ENCODE measurements at regions not wholly inside any gene's neighbourhood (a gene's known extent, or its start where the extent isn't known, plus 50 kb on each side); places are given as distances from the start of the nearest gene placed in this dataset.

DNA sequence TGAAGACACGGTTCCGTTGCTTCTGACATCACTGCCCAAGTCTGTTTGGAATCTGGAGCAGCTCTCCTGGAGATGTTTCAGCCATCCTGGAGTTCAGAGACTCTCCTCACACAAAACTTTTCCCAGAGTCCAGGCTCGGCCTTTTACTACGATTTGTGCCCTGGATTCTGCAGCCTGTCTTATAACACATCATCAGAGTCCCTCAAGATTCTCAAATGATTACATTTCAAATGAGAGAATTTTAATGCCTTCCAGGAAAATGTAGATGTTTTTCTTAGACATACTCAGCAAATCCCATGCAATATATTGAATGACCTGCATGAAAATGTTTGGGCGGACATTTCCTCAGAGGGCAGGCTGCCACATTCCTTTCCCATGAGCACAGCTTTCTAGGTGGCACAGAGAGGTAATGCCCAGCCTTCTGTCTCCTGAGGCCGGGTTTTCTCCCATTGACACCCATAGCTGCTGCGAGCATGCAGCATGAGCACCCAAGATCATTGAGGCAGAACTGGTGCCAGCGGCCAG is 129.1 kb downstream of the SNX19 start:
- Mint-ChIP-seq H3K27ac (no peak overlapping the region), H3K9me3 (ENCODE audit: insufficient read depth) (peaks cover 10% of the 10 kb centered on the region), H3K4me3 (no peak overlapping the region), H3K4me1 (no peaks in the 10 kb centered on the region), H3K27me3 (peaks cover 21% of the 10 kb centered on the region)
- intact Hi-C loops (cut with micrococcal nuclease), result no loop called here
- ChIA-PET POLR2A (no interaction called here), CTCF (no interaction called here)
- no peaks in the 10 kb centered on the region for H3K36me3 ChIP-seq (replicated peaks in 1 of 2; ENCODE audit: control extremely low read depth in 1 of 2, control insufficient read depth in 1 of 2, extremely low read depth in 1 of 2, insufficient read depth in 2 of 2, low read length in 1 of 2)
- WGBS (ENCODE audit: insufficient coverage), result 94% methylated on average over 5 of the region's 8 CpGs
- no peaks in the 10 kb centered on the region for H4K20me1 ChIP-seq (ENCODE audit: control insufficient read depth, insufficient read depth, low read length, poor library complexity, severe bottlenecking)
- no peaks in the 10 kb centered on the region for H3K4me1 ChIP-seq (ENCODE audit: control insufficient read depth in 2 of 2, insufficient read depth in 2 of 2, low read length in 2 of 2)
- no peaks in the 10 kb centered on the region for H3K79me2 ChIP-seq (ENCODE audit: control insufficient read depth, insufficient read depth, low read length)
- H3K27ac ChIP-seq (ENCODE audit: low read length in 2 of 2), result no peak overlapping the region
- DNase-seq, result no peak
- no peak overlapping the region for H3K4me3 ChIP-seq (ENCODE audit: control extremely low read depth in 1 of 5, extremely low read depth in 1 of 5, insufficient read depth in 1 of 5, low read depth in 2 of 5, low read length in 4 of 5)
- no peak for TF ChIP-seq EZH2 (IDR thresholded peaks at IDR 0.05; ENCODE audit: borderline replicate concordance, insufficient read depth, low read depth, low read length, poor library complexity, severe bottlenecking)
- TF ChIP-seq, protein P1, sequence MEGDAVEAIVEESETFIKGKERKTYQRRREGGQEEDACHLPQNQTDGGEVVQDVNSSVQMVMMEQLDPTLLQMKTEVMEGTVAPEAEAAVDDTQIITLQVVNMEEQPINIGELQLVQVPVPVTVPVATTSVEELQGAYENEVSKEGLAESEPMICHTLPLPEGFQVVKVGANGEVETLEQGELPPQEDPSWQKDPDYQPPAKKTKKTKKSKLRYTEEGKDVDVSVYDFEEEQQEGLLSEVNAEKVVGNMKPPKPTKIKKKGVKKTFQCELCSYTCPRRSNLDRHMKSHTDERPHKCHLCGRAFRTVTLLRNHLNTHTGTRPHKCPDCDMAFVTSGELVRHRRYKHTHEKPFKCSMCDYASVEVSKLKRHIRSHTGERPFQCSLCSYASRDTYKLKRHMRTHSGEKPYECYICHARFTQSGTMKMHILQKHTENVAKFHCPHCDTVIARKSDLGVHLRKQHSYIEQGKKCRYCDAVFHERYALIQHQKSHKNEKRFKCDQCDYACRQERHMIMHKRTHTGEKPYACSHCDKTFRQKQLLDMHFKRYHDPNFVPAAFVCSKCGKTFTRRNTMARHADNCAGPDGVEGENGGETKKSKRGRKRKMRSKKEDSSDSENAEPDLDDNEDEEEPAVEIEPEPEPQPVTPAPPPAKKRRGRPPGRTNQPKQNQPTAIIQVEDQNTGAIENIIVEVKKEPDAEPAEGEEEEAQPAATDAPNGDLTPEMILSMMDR (IDR thresholded peaks at IDR 0.05), result no peak
- no peak overlapping the region for H3K4me2 ChIP-seq (replicated peaks; ENCODE audit: low read depth, low read length, poor library complexity, severe bottlenecking)
- H2AFZ ChIP-seq (ENCODE audit: insufficient read depth, low read depth, low read length, poor library complexity, severe bottlenecking), result no peak overlapping the region
- peaks cover 0 to 6% (median 0%) of the 10 kb centered on the region in 4 experiments for H3K27me3 ChIP-seq (replicated peaks in 1 of 4; ENCODE audit: control extremely low read depth in 1 of 4, control insufficient read depth in 3 of 4, insufficient read depth in 4 of 4, low read length in 3 of 4)
- H3K9me3 ChIP-seq (ENCODE audit: control extremely low read depth in 1 of 3, control insufficient read depth in 2 of 3, insufficient read depth in 1 of 3, low read length in 2 of 3), result peaks cover 2 to 34% (median 6%) of the 10 kb centered on the region in 3 donors
- no peak overlapping the region for H3K9ac ChIP-seq (ENCODE audit: low read length)
- ATAC-seq (ENCODE audit: low read depth), result no peak

DNA sequence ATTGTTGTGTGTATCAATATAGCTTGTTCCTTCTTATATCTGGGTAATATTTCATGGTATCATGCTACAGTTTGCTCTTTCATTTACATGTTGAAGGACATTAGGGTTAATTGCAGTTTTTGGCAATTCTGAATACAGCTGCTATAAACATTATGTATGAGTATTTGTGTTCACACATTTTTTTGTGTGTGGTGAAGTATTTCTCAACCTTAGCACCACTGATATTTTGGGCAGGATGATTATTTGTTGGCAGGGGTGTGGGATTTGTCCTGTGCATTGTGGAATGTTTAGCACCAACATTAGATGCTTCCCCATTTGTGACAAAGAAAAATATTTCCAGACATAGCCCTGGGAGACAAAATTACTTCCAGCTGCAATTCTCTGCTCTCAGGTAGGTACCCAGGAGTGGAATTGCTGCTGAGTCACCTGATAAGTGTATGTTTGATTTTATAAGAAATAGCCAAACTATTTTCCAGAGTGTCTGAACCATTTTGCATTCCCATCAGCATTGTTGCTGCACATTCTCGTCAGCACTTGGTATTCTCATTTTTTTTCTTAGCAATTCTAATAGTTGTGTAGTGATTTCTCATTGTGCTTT is 128.2 kb downstream of the SNX19 start:
- H3K27me3 ChIP-seq (replicated peaks in 1 of 4; ENCODE audit: control extremely low read depth in 1 of 4, control insufficient read depth in 3 of 4, insufficient read depth in 4 of 4, low read length in 3 of 4), result peaks cover 0 to 6% (median 0%) of the 10 kb centered on the region in 4 experiments
- intact Hi-C loops (cut with micrococcal nuclease), result no loop called here
- no peaks in the 10 kb centered on the region for H4K20me1 ChIP-seq (ENCODE audit: control insufficient read depth, insufficient read depth, low read length, poor library complexity, severe bottlenecking)
- H3K4me3 ChIP-seq (ENCODE audit: control extremely low read depth in 1 of 5, extremely low read depth in 1 of 5, insufficient read depth in 1 of 5, low read depth in 2 of 5, low read length in 4 of 5), result no peak overlapping the region
- Mint-ChIP-seq H3K27me3 (peaks cover 27% of the 10 kb centered on the region), H3K27ac (no peak overlapping the region), H3K4me3 (no peak overlapping the region), H3K4me1 (no peaks in the 10 kb centered on the region), H3K9me3 (ENCODE audit: insufficient read depth) (peaks cover 10% of the 10 kb centered on the region)
- DNase-seq (no peak), ATAC-seq (ENCODE audit: low read depth) (no peak)
- no peak overlapping the region for H3K27ac ChIP-seq (ENCODE audit: low read length in 2 of 2)
- CTCF ChIA-PET, result no interaction called here
- no peak overlapping the region for H3K9ac ChIP-seq (ENCODE audit: low read length)
- TF ChIP-seq EZH2 (IDR thresholded peaks at IDR 0.05; ENCODE audit: borderline replicate concordance, insufficient read depth, low read depth, low read length, poor library complexity, severe bottlenecking), result no peak
- TF ChIP-seq, protein P1 (IDR thresholded peaks at IDR 0.05), result no peak
- no CpG with 5 or more reads among the region's 1 CpG for whole genome bisulfite sequencing (ENCODE audit: insufficient coverage)
- peaks cover 2 to 35% (median 6%) of the 10 kb centered on the region in 3 donors for H3K9me3 ChIP-seq (ENCODE audit: control extremely low read depth in 1 of 3, control insufficient read depth in 2 of 3, insufficient read depth in 1 of 3, low read length in 2 of 3)
- no peak overlapping the region for H2AFZ ChIP-seq (ENCODE audit: insufficient read depth, low read depth, low read length, poor library complexity, severe bottlenecking)
- no peaks in the 10 kb centered on the region for H3K4me1 ChIP-seq (ENCODE audit: control insufficient read depth in 2 of 2, insufficient read depth in 2 of 2, low read length in 2 of 2)
- POLR2A ChIA-PET, result no interaction called here
- H3K36me3 ChIP-seq (replicated peaks in 1 of 2; ENCODE audit: control extremely low read depth in 1 of 2, control insufficient read depth in 1 of 2, extremely low read depth in 1 of 2, insufficient read depth in 2 of 2, low read length in 1 of 2), result no peaks in the 10 kb centered on the region
- no peaks in the 10 kb centered on the region for H3K79me2 ChIP-seq (ENCODE audit: control insufficient read depth, insufficient read depth, low read length)
- no peak overlapping the region for H3K4me2 ChIP-seq (replicated peaks; ENCODE audit: low read depth, low read length, poor library complexity, severe bottlenecking)

Data from B cell (primary cell).